ENCODE measurements at regions not wholly inside any gene's neighbourhood (a gene's known extent, or its start where the extent isn't known, plus 50 kb on each side); places are given as distances from the start of the nearest gene placed in this dataset.

GRCh38 chr13:30151388-30151787 is 156.0 kb downstream of the KATNAL1 start:
- TF ChIP-seq POLR2A (IDR thresholded peaks at IDR 0.05) (no peak), EP300 (IDR thresholded peaks at IDR 0.05) (no peak), POLR2AphosphoS5 (IDR thresholded peaks at IDR 0.05) (no peak), CTCF (IDR thresholded peaks at IDR 0.05) (no peak)
